Progenitor cell of endocrine pancreas (in vitro differentiated cells): ENCODE measurements at regions not wholly inside any gene's neighbourhood (a gene's known extent, or its start where the extent isn't known, plus 50 kb on each side); places are given as distances from the start of the nearest gene placed in this dataset.

ENCODE experiments used
- DNase-seq: peaks from one replicate; pipeline ENCODE4 v3.0.0; 2021; ENCODE audit warnings: low spot score; ENCODE audit not compliant: unreplicated experiment
- H3K27ac Mint-ChIP-seq: 2 replicates; pipeline ENCODE4 v1.8.0; 2021; ENCODE audit warnings: mild to moderate bottlenecking, moderate library complexity, mixed read lengths
- H3K27me3 Mint-ChIP-seq: 2 replicates; pipeline ENCODE4 v1.8.0; 2021; ENCODE audit warnings: mixed read lengths
- H3K36me3 Mint-ChIP-seq: 2 replicates; pipeline ENCODE4 v1.8.0; 2022; ENCODE audit warnings: mixed read lengths; ENCODE audit not compliant: insufficient read depth
- H3K4me1 Mint-ChIP-seq: 2 replicates; pipeline ENCODE4 v1.8.0; 2021; ENCODE audit warnings: low read depth, mixed read lengths
- H3K4me3 Mint-ChIP-seq: 2 replicates; pipeline ENCODE4 v1.8.0; 2021; ENCODE audit warnings: low read depth, mild to moderate bottlenecking, moderate library complexity, mixed read lengths
- H3K9me3 Mint-ChIP-seq: 2 replicates; pipeline ENCODE4 v1.8.0; 2021; ENCODE audit warnings: low read depth, mixed read lengths
- TF ChIP-seq, protein P1 (sequence below): fragments of 200-600 bp; sonication (generic); IDR thresholded peaks from one replicate; pipeline ENCODE4 v1.5.0; 2021; ENCODE audit warnings: antibody characterized with exemption, mild to moderate bottlenecking; ENCODE audit not compliant: unreplicated experiment

DNA sequence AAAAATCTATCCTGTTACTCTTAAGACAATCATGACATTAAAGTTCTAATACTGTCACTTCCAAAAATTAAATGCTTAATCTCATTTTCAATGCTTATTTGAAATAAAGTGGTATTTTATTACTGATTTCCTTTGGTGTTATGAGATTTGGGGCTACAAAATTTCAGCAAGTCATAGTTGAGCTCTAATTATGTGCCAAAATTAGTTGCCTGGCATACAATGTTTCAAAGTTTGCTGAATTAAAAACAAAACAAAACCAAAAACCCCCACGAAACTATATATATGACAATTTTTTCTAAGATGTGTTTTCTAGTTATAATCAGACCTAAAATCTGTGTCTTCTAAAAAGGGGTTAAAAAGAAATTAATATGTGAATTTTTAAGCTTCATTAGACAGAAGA, 62.2 kb downstream of the KCNRG start:
- DNase-seq, result no peak
- Mint-ChIP-seq H3K4me3 (no peak overlapping the region), H3K9me3 (no peaks in the 10 kb centered on the region), H3K36me3 (peaks cover 1% of the 10 kb centered on the region), H3K27ac (no peak overlapping the region), H3K27me3 (no peaks in the 10 kb centered on the region), H3K4me1 (peaks cover 22% of the 10 kb centered on the region)
- TF ChIP-seq, protein P1, sequence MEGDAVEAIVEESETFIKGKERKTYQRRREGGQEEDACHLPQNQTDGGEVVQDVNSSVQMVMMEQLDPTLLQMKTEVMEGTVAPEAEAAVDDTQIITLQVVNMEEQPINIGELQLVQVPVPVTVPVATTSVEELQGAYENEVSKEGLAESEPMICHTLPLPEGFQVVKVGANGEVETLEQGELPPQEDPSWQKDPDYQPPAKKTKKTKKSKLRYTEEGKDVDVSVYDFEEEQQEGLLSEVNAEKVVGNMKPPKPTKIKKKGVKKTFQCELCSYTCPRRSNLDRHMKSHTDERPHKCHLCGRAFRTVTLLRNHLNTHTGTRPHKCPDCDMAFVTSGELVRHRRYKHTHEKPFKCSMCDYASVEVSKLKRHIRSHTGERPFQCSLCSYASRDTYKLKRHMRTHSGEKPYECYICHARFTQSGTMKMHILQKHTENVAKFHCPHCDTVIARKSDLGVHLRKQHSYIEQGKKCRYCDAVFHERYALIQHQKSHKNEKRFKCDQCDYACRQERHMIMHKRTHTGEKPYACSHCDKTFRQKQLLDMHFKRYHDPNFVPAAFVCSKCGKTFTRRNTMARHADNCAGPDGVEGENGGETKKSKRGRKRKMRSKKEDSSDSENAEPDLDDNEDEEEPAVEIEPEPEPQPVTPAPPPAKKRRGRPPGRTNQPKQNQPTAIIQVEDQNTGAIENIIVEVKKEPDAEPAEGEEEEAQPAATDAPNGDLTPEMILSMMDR, result no peak

DNA sequence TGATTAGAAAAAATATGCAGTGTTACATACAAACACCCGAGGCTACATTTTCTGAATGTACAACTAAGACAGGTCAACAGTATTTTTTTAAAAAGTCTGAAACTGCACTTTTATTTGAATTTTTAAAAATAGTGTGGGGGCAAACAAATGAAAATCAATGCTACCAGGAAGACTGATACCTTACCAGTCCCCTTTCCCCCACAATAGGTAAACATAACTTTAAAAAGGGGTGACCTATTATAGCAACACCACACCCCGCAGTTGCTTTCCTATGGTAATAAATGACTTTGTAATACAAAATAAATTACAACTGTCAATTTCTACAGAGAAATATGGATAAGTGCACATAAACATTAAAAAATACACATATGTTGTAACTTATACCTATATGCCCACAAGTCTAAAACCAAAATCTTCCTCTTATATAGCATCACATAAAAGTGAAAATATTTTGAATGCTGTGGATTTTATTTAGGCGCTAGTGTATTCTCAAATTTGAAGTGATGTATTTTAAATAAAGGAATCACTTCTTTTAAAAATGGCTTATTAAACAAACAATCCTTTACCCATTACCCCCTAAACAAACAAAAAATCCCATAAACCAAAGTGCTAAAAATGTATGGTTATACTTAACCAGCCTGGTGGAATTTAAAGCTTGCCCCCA, 63.1 kb downstream of the KCNRG start:
- no peak for DNase-seq
- Mint-ChIP-seq H3K9me3 (no peaks in the 10 kb centered on the region), H3K4me3 (peak overlapping the region; percentile 26), H3K27me3 (no peaks in the 10 kb centered on the region), H3K27ac (peak overlapping the region; percentile 54), H3K4me1 (peaks cover 25% of the 10 kb centered on the region), H3K36me3 (peaks cover 1% of the 10 kb centered on the region)
- TF ChIP-seq, protein P1, result no peak

DNA sequence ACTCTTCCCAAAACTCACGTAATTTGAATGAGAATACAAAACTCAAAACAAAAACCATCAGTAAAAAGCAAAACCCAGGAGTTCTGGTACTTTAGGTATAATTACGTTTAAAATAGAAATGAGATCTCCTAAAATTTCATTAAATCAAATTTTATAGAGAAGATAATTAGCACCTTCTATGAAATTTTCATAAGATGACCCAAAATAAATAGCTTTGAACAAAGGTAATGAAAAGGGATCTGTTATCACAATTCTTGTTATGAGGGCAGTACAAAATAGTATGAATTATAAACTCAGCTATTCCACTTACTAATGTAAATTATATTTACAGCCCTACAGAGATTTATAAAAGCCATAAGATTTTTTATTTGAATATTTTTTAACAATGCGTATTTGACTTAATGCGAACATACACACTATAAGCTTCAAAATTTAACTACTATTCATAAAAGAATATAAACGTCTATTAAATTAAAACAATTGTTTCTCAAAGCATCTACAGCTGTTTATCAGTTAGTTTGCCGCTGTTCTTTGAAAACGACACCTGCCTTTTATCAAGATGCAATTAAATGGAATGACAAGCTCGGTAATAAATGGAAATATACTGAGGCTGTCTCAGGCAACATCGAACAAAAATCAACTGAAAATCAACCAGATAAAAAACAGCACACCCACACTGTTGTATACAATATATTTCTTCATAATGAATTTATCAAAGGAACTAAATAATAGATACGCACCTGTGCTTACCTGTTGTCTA, 63.8 kb downstream of the KCNRG start:
- H3K4me1 Mint-ChIP-seq, result peaks cover 27% of the 10 kb centered on the region
- TF ChIP-seq, protein P1, result no peak
- peak overlapping the region; percentile 54 for H3K27ac Mint-ChIP-seq
- H3K36me3 Mint-ChIP-seq, result peaks cover 1% of the 10 kb centered on the region
- H3K27me3 Mint-ChIP-seq, result no peaks in the 10 kb centered on the region
- no peaks in the 10 kb centered on the region for H3K9me3 Mint-ChIP-seq
- peak overlapping the region; percentile 99 for H3K4me3 Mint-ChIP-seq
- DNase-seq, result no peak

DNA sequence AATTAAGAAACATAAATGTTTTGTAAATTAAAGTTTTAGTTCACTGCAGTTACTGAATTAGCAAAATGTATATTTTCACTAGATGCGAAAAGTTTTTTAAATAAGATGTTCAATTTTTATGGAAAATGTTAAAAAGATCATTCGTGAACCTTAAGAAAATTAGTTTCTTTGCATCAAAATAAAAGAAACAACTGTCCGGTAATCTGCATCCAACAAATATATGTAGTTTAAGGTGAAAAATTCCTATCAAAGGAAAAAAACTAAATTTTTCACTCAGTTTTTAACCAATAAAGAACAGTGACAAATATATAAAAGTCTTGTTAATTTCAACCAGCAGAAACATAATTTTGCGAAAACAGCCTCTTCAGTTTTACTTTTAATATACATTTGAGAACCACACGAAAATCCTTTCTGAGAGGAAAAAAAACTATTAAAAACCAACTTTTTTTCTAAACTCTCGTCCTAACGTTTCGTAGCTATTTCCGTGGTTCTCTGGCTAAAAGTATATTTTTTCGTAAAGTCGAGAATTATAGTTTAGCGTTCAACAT, 64.5 kb downstream of the KCNRG start:
- H3K4me3 Mint-ChIP-seq, result peak overlapping the region; percentile 99
- no peak for DNase-seq
- H3K9me3 Mint-ChIP-seq, result no peaks in the 10 kb centered on the region
- H3K27me3 Mint-ChIP-seq, result no peaks in the 10 kb centered on the region
- TF ChIP-seq, protein P1, result no peak
- H3K36me3 Mint-ChIP-seq, result peaks cover 1% of the 10 kb centered on the region
- peak overlapping the region; percentile 99 for H3K27ac Mint-ChIP-seq
- H3K4me1 Mint-ChIP-seq, result peaks cover 27% of the 10 kb centered on the region

DNA sequence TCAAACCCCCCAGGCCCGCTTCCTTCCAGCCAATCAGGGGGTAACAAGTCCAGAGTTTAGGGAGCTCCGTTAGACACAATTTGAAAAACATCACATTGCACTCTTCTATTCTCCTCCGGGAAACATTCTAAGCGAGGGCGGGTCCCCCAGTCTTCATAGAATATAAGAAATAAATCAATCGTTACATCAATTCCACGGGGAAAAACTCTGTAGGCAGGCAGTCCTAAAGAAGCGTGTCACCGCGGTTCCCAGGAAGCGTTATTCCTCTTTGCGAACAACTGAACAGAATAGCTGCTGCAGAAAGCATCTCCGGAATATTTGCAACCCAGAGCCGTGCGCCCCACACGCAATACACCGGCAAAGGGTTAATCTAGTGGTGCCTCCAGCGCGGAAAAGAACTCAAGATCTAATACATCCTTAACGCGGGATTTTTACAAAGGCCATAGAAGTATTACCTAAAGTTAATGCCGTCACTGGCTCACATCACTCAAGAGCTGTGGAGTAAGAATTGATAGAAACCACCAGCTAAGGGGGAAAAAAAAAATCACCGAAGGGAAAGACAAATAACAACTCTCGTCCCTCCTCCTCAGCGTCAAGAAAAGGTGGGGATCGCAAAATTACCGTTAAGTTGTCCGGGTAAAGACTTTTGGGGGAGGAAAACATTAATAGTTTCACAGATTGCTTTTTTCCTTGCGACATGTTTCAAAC, 65.1 kb downstream of the KCNRG start:
- Mint-ChIP-seq H3K4me3 (peak overlapping the region; percentile 99), H3K4me1 (peaks cover 30% of the 10 kb centered on the region), H3K9me3 (no peaks in the 10 kb centered on the region), H3K27ac (peak overlapping the region; percentile 99), H3K36me3 (peaks cover 1% of the 10 kb centered on the region), H3K27me3 (no peaks in the 10 kb centered on the region)
- no peak for DNase-seq
- TF ChIP-seq, protein P1, result no peak
